Stomach (tissue), 8 donors: ENCODE measurements at regions not wholly inside any gene's neighbourhood (a gene's known extent, or its start where the extent isn't known, plus 50 kb on each side); places are given as distances from the start of the nearest gene placed in this dataset.

ENCODE experiments used
- DNase-seq, 2 donors: peaks; one replicate each; pipeline versions ENCODE4 v3.0.0 to v3.0.0-alpha.2; 2013 to 2019
- H3K27ac ChIP-seq, 5 donors: fragments of 200-600 bp in 4 of 5; sonication (generic) in 4 of 5; one replicate each; pipeline ENCODE4 v1.5.1; 2013 to 2019; ENCODE audit warnings: mild to moderate bottlenecking in 1 of 5, moderate library complexity in 1 of 5
- H3K27me3 ChIP-seq, 3 donors: fragments of 200-600 bp; sonication (generic); one replicate each; pipeline ENCODE4 v1.5.1; 2017 to 2019; ENCODE audit warnings: mixed run types in 1 of 3
- H3K36me3 ChIP-seq, 4 donors: fragments of 200-600 bp; sonication (generic); 1 replicate in 3 of 4; 2 replicates in 1 of 4; pipeline ENCODE4 v1.5.1; 2016 to 2019
- H3K4me1 ChIP-seq, 4 donors: fragments of 200-600 bp; sonication (generic); one replicate each; pipeline ENCODE4 v1.5.1; 2016 to 2019
- H3K4me3 ChIP-seq, 4 donors: fragments of 200-600 bp; sonication (generic) in 3 of 4; one replicate each; pipeline ENCODE4 v1.5.1; 2016 to 2019; ENCODE audit warnings: mild to moderate bottlenecking in 1 of 4
- H3K9me3 ChIP-seq, 4 donors: fragments of 200-600 bp; sonication (generic); one replicate each; pipeline ENCODE4 v1.5.1; 2016 to 2019
- CTCF ChIP-seq, 7 experiments: fragments of 450-650 bp in 4 of 7; fragments of 200-600 bp in 3 of 7; sonication (generic) in 3 of 7; IDR thresholded peaks; one replicate each; pipeline ENCODE4 v1.5.1; 2016 to 2019; ENCODE audit warnings: antibody characterized with exemption in 7 of 7, control low read depth in 2 of 7, mild to moderate bottlenecking in 1 of 7
- EP300 ChIP-seq: sonication (generic); formaldehyde crosslinking; IDR thresholded peaks from one replicate; pipeline ENCODE4 v1.6.1; 2017; ENCODE audit warnings: antibody characterized with exemption
- POLR2A ChIP-seq, 4 donors: fragments of 450-650 bp; IDR thresholded peaks; one replicate each; pipeline ENCODE4 v1.6.1; 2016; ENCODE audit warnings: antibody characterized with exemption in 4 of 4, control low read depth in 2 of 4, mild to moderate bottlenecking in 1 of 4, moderate library complexity in 1 of 4
- POLR2AphosphoS5 ChIP-seq, 3 donors: sonication (generic); formaldehyde crosslinking; IDR thresholded peaks; one replicate each; pipeline ENCODE4 v1.6.1; 2016; ENCODE audit warnings: antibody characterized with exemption in 3 of 3
- WGBS, 5 donors: extraction: QIAGEN DNeasy Blood & Tissue Kit in 3 of 5; methylation state at CpG; one replicate each; pipeline versions ENCODE4 v1.1.5 to v1.1.7; 2013 to 2018; 5-methylcytosine and 5-hydroxymethylcytosine counted together
- intact Hi-C: fragments of 100-400 bp; cut with DNase I; formaldehyde crosslinking; loops from one replicate; pipeline ENCODE4 v1.15.1; 2023; ENCODE audit warnings: low total_unique reads
- donor health status: healthy with polysubstance abuse.
- donor health status: Bipolar disorder and iron deficiency.
- donor health status: healthy.

- intact Hi-C loops = no loop called here
Measured at GRCh38 chr6:68159433-68159832, 475.6 kb upstream of the ADGRB3 start.

GRCh38 chr6:68158256-68158655 is 476.8 kb upstream of the ADGRB3 start:
- Histone ChIP-seq H3K4me1 (no peaks in the 10 kb centered on the region), H3K4me3 (no peak overlapping the region), H3K36me3 (no peaks in the 10 kb centered on the region), H3K27me3 (no peaks in the 10 kb centered on the region), H3K27ac (no peak overlapping the region), H3K9me3 (peaks cover 0 to 15% (median 9%) of the 10 kb centered on the region in 4 donors)
- intact Hi-C loops = no loop called here
- DNase-seq = no peak
- 15 to 30% (median 19%) methylated on average over 1 of the region's 1 CpG for WGBS, 5 donors
- no peak for TF ChIP-seq CTCF (IDR thresholded peaks at IDR 0.05)
- no peak for TF ChIP-seq POLR2A (IDR thresholded peaks at IDR 0.05)
- TF ChIP-seq EP300 = no peak
- TF ChIP-seq POLR2AphosphoS5 (IDR thresholded peaks at IDR 0.05) = no peak

More at GRCh38 chr6:68159433-68159832, 475.6 kb upstream of the ADGRB3 start:
- H3K36me3 ChIP-seq = no peaks in the 10 kb centered on the region
- no peaks in the 10 kb centered on the region for H3K4me1 ChIP-seq
- TF ChIP-seq EP300 = no peak
- TF ChIP-seq POLR2A (IDR thresholded peaks at IDR 0.05) = no peak
- TF ChIP-seq CTCF (IDR thresholded peaks at IDR 0.05) = no peak
- no peak for TF ChIP-seq POLR2AphosphoS5 (IDR thresholded peaks at IDR 0.05)
- H3K4me3 ChIP-seq = no peak overlapping the region
- 75 to 86% (median 79%) methylated on average over 2 of the region's 2 CpGs for WGBS, 5 donors
- H3K9me3 ChIP-seq = peaks cover 0 to 12% (median 9%) of the 10 kb centered on the region in 4 donors
- H3K27me3 ChIP-seq = no peaks in the 10 kb centered on the region
- DNase-seq = no peak
- no peak overlapping the region for H3K27ac ChIP-seq

- Histone ChIP-seq H3K27ac (no peak overlapping the region), H3K27me3 (no peaks in the 10 kb centered on the region), H3K9me3 (peaks cover 0 to 24% (median 10%) of the 10 kb centered on the region in 4 donors), H3K36me3 (no peaks in the 10 kb centered on the region), H3K4me3 (no peak overlapping the region), H3K4me1 (no peaks in the 10 kb centered on the region)
- TF ChIP-seq EP300 = no peak
- TF ChIP-seq CTCF (IDR thresholded peaks at IDR 0.05) = no peak
- TF ChIP-seq POLR2AphosphoS5 (IDR thresholded peaks at IDR 0.05) = no peak
- no peak for TF ChIP-seq POLR2A (IDR thresholded peaks at IDR 0.05)
- intact Hi-C loops = no loop called here
- no peak for DNase-seq
Measured at GRCh38 chr6:68144667-68145066, 490.4 kb upstream of the ADGRB3 start.

GRCh38 chr6:68141190-68141589 is 493.9 kb upstream of the ADGRB3 start:
- no peak overlapping the region for H3K4me3 ChIP-seq
- H3K9me3 ChIP-seq = peaks cover 0 to 24% (median 10%) of the 10 kb centered on the region in 4 donors
- H3K36me3 ChIP-seq = no peaks in the 10 kb centered on the region
- TF ChIP-seq CTCF (IDR thresholded peaks at IDR 0.05) (no peak), POLR2A (IDR thresholded peaks at IDR 0.05) (no peak), POLR2AphosphoS5 (IDR thresholded peaks at IDR 0.05) (no peak), EP300 (no peak)
- intact Hi-C loops = no loop called here
- DNase-seq = no peak
- H3K4me1 ChIP-seq = no peaks in the 10 kb centered on the region
- H3K27me3 ChIP-seq = no peaks in the 10 kb centered on the region
- H3K27ac ChIP-seq = no peak overlapping the region
- WGBS, 5 donors = 79 to 93% (median 88%) methylated on average over 1 of the region's 1 CpG
